HepG2 (cell line): ENCODE measurements at regions not wholly inside any gene's neighbourhood (a gene's known extent, or its start where the extent isn't known, plus 50 kb on each side); places are given as distances from the start of the nearest gene placed in this dataset.

Source experiments
- ATAC-seq: fragments of 200-7000 bp; cut with Tn5 transposase; 3 replicates; pipeline ENCODE4 v1.9.1; 2020; ENCODE audit warnings: mild to moderate bottlenecking, moderate library complexity
- BruUV-seq: library from RNA; stranded (reverse); fragments of 400-500 nt; replicated peaks from 2 replicates; lab custom pipeline; 2021; lab: Mats Ljungman, UMichigan
- CTCF ChIA-PET: fragments of 300-600 bp; formaldehyde crosslinking; extraction: SDS; loops from one replicate; lab custom pipeline; 2021; ENCODE audit warnings: low total read pairs, inconsistent platforms, low intra/inter-chr PET ratio; lab: Yijun Ruan, JAX
- POLR2A ChIA-PET: fragments of 350-600 bp; sonication (Branson Sonifier 250); formaldehyde crosslinking; loops from one replicate; lab custom pipeline; 2020; ENCODE audit warnings: antibody characterized with exemption, inconsistent platforms; lab: Yijun Ruan, JAX
- DNase-seq: peaks from one replicate; pipeline ENCODE4 v3.0.0-alpha.2; 2015; ENCODE audit warnings: low spot score
- FAIRE-seq: peaks from 3 replicates; lab custom pipeline; 2011; peaks lifted over from hg19 to GRCh38; lab: Jason Lieb, UNC
- H2AFZ ChIP-seq: one replicate; pipeline ENCODE4 v1.6.1; 2011; ENCODE audit warnings: low read length, inconsistent platforms
- H3K27ac ChIP-seq: fragments of 300-600 bp; 3 replicates; pipeline ENCODE4 v1.8.0; 2011; ENCODE audit warnings: mixed run types, mild to moderate bottlenecking, mixed read lengths, low read length, inconsistent platforms; ENCODE audit not compliant: insufficient read depth; ENCODE audit errors: extremely low read length
- H3K27me3 ChIP-seq, 2 experiments: fragments of 200-600 bp in 1 of 2; 2 replicates in 1 of 2; 3 replicates in 1 of 2; pipeline versions ENCODE4 v1.6.0 to v1.8.0; 2011; ENCODE audit warnings: low read length in 2 of 2, mild to moderate bottlenecking in 2 of 2, moderate library complexity in 2 of 2, inconsistent platforms in 1 of 2; ENCODE audit not compliant: insufficient read depth in 2 of 2, control insufficient read depth in 1 of 2
- H3K36me3 ChIP-seq, 2 experiments: fragments of 200-600 bp in 1 of 2; replicated peaks in 1 of 2; 2 replicates in 1 of 2; 3 replicates in 1 of 2; pipeline versions ENCODE4 v1.5.1 to v1.8.0; 2011; ENCODE audit warnings: low read length in 2 of 2, inconsistent platforms in 1 of 2; ENCODE audit not compliant: insufficient read depth in 2 of 2, control insufficient read depth in 1 of 2
- H3K4me1 ChIP-seq: 2 replicates; pipeline ENCODE4 v1.5.1; 2012; ENCODE audit warnings: low read length, inconsistent platforms; ENCODE audit not compliant: insufficient read depth
- H3K4me2 ChIP-seq: 2 replicates; pipeline ENCODE4 v1.6.0; 2011; ENCODE audit warnings: low read depth, low read length, inconsistent platforms
- H3K4me3 ChIP-seq, 3 experiments: fragments of 200-600 bp in 1 of 3; sonication (generic), shearing (Covaris generic) in 1 of 3; replicated peaks in 1 of 3; 2 replicates each; pipeline ENCODE4 v1.5.1; 2011 to 2016; ENCODE audit warnings: low read length in 3 of 3, inconsistent platforms in 2 of 3, low read depth in 2 of 3, mild to moderate bottlenecking in 2 of 3, control low read depth in 1 of 3, mixed read lengths in 1 of 3; ENCODE audit not compliant: insufficient read depth in 1 of 3
- H3K79me2 ChIP-seq: one replicate; pipeline ENCODE4 v1.6.1; 2011; ENCODE audit warnings: low read length, inconsistent platforms; ENCODE audit not compliant: insufficient read depth
- H3K9ac ChIP-seq: 2 replicates; pipeline ENCODE4 v1.6.0; 2011; ENCODE audit warnings: mild to moderate bottlenecking, low read depth, low read length, inconsistent platforms; ENCODE audit not compliant: insufficient read depth
- H3K9me3 ChIP-seq: 2 replicates; pipeline ENCODE4 v1.5.1; 2012; ENCODE audit warnings: mild to moderate bottlenecking, low read length
- H4K20me1 ChIP-seq: 2 replicates; pipeline ENCODE4 v1.6.0; 2011; ENCODE audit warnings: inconsistent platforms, mild to moderate bottlenecking, low read length, moderate library complexity; ENCODE audit not compliant: insufficient read depth
- ATF1 ChIP-seq: IDR thresholded peaks from 2 replicates; pipeline ENCODE4 v1.6.1; 2016; ENCODE audit warnings: mild to moderate bottlenecking, control low read depth
- GPN1 ChIP-seq: sonication (generic); formaldehyde crosslinking; IDR thresholded peaks from 2 replicates; pipeline ENCODE4 v1.5.1; 2020; ENCODE audit warnings: missing genetic modification reagents, borderline replicate concordance
- MYPOP ChIP-seq: sonication (generic); formaldehyde crosslinking; IDR thresholded peaks from 2 replicates; pipeline ENCODE4 v1.8.1; 2023; ENCODE audit warnings: mild to moderate bottlenecking, moderate library complexity, missing genetic modification reagents
- SAFB2 ChIP-seq: sonication (generic); formaldehyde crosslinking; IDR thresholded peaks from 2 replicates; pipeline ENCODE4 v1.5.1; 2020; ENCODE audit warnings: missing genetic modification reagents, low read depth, mild to moderate bottlenecking, borderline replicate concordance
- SNAPC2 ChIP-seq: sonication (generic); formaldehyde crosslinking; IDR thresholded peaks from 2 replicates; pipeline ENCODE4 v1.8.1; 2022; ENCODE audit warnings: mild to moderate bottlenecking, missing genetic modification reagents
- YEATS2 ChIP-seq: sonication (generic); formaldehyde crosslinking; IDR thresholded peaks from 2 replicates; pipeline ENCODE4 v1.4.0; 2020; ENCODE audit warnings: missing genetic modification reagents, borderline replicate concordance
- ZMAT5 ChIP-seq: sonication (generic); formaldehyde crosslinking; IDR thresholded peaks from 2 replicates; pipeline ENCODE4 v1.5.0; 2020; ENCODE audit warnings: mild to moderate bottlenecking, low read depth, missing genetic modification reagents, borderline replicate concordance
- ZNF484 ChIP-seq: sonication (generic); formaldehyde crosslinking; IDR thresholded peaks from 2 replicates; pipeline ENCODE4 v1.5.1; 2020; ENCODE audit warnings: mild to moderate bottlenecking, low read depth, missing genetic modification reagents, borderline replicate concordance
- WGBS: methylation state at CpG from one replicate; pipeline ENCODE4 v1.1.6; 2017; ENCODE audit warnings: low lambda C conversion rate; 5-methylcytosine and 5-hydroxymethylcytosine counted together
- in situ Hi-C: cut with HindIII; loops from 2 replicates; pipeline ENCODE4 v1.10.0; 2017; ENCODE audit warnings: low pct_unique_long_range_greater_than_20kb; ENCODE audit not compliant: extremely low pct_ligation_motif_present
- intact Hi-C: fragments of 100-400 bp; cut with micrococcal nuclease; formaldehyde crosslinking; loops from one replicate; pipeline ENCODE4 v1.10.0; 2022; ENCODE audit not compliant: unreplicated experiment
- TF ChIP-seq, protein P1 (sequence below): sonication (generic); formaldehyde crosslinking; IDR thresholded peaks from 2 replicates; pipeline ENCODE4 v1.5.0; 2020; ENCODE audit warnings: mild to moderate bottlenecking, missing genetic modification reagents, borderline replicate concordance
- TF ChIP-seq, protein P2 (sequence below): sonication (generic); formaldehyde crosslinking; IDR thresholded peaks from 2 replicates; pipeline ENCODE4 v1.4.0; 2020; ENCODE audit warnings: missing genetic modification reagents

DNA sequence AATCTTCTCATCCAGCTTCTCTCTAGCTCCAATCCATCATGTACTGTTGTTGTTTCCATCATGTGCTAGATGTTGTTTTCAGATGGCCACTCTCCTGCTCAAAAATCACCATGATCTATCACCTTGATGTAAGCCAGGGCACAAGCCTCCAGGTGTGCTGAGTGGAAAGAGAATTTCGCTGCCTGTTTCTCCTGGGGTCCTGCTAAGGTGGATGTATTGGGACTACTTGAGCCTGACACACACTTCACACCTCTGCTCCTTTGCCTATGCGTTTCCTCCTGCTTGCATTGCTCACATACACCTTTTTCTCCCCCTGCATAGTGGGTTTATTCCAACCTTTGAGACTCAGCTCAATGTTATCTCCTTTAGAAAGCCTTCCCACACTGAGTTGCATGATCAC, 287.6 kb downstream of the CYRIA start:
- Histone ChIP-seq H3K9me3 (no peaks in the 10 kb centered on the region), H3K79me2 (no peaks in the 10 kb centered on the region), H3K27ac (no peak overlapping the region), H3K27me3 (no peaks in the 10 kb centered on the region), H3K4me2 (no peak overlapping the region), H3K4me1 (no peaks in the 10 kb centered on the region), H4K20me1 (no peaks in the 10 kb centered on the region), H2AFZ (no peak overlapping the region), H3K4me3 (no peak overlapping the region), H3K36me3 (no peaks in the 10 kb centered on the region), H3K9ac (no peak overlapping the region)
- intact Hi-C loops (no loop called here), in situ Hi-C loops (no loop called here)
- FAIRE-seq (no peak), DNase-seq (no peak), ATAC-seq (no peak)
- ChIA-PET POLR2A (no interaction called here), CTCF (no interaction called here)
- TF ChIP-seq ZMAT5 (no peak), GPN1 (no peak), SAFB2 (CRISPR knock-in tag) (no peak)
- no TSS peak for BruUV-seq
- 17% methylated on average over 2 of the region's 2 CpGs for WGBS

GRCh38 chr2:16375981-16376380, 289.7 kb downstream of the CYRIA start:
- no peaks in the 10 kb centered on the region for H3K36me3 ChIP-seq
- H3K9ac ChIP-seq, result no peak overlapping the region
- H4K20me1 ChIP-seq, result no peaks in the 10 kb centered on the region
- 29% methylated on average over 4 of the region's 4 CpGs for WGBS
- no peak overlapping the region for H3K27ac ChIP-seq
- no peak for FAIRE-seq
- BruUV-seq, result no TSS peak
- no peak overlapping the region for H3K4me3 ChIP-seq
- ATAC-seq, result no peak
- no peak overlapping the region for H2AFZ ChIP-seq
- no peaks in the 10 kb centered on the region for H3K79me2 ChIP-seq
- DNase-seq, result no peak
- ChIA-PET CTCF (no interaction called here), POLR2A (no interaction called here)
- in situ Hi-C loops (no loop called here), intact Hi-C loops (no loop called here)
- no peak overlapping the region for H3K4me2 ChIP-seq
- no peaks in the 10 kb centered on the region for H3K27me3 ChIP-seq
- no peaks in the 10 kb centered on the region for H3K9me3 ChIP-seq
- H3K4me1 ChIP-seq, result no peaks in the 10 kb centered on the region
- TF ChIP-seq YEATS2 (CRISPR knock-in tag), result no peak
- no peak for TF ChIP-seq MYPOP (CRISPR knock-in tag)
- TF ChIP-seq, protein P1, sequence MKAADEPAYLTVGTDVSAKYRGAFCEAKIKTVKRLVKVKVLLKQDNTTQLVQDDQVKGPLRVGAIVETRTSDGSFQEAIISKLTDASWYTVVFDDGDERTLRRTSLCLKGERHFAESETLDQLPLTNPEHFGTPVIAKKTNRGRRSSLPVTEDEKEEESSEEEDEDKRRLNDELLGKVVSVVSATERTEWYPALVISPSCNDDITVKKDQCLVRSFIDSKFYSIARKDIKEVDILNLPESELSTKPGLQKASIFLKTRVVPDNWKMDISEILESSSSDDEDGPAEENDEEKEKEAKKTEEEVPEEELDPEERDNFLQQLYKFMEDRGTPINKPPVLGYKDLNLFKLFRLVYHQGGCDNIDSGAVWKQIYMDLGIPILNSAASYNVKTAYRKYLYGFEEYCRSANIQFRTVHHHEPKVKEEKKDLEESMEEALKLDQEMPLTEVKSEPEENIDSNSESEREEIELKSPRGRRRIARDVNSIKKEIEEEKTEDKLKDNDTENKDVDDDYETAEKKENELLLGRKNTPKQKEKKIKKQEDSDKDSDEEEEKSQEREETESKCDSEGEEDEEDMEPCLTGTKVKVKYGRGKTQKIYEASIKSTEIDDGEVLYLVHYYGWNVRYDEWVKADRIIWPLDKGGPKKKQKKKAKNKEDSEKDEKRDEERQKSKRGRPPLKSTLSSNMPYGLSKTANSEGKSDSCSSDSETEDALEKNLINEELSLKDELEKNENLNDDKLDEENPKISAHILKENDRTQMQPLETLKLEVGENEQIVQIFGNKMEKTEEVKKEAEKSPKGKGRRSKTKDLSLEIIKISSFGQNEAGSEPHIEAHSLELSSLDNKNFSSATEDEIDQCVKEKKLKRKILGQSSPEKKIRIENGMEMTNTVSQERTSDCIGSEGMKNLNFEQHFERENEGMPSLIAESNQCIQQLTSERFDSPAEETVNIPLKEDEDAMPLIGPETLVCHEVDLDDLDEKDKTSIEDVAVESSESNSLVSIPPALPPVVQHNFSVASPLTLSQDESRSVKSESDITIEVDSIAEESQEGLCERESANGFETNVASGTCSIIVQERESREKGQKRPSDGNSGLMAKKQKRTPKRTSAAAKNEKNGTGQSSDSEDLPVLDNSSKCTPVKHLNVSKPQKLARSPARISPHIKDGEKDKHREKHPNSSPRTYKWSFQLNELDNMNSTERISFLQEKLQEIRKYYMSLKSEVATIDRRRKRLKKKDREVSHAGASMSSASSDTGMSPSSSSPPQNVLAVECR (CRISPR knock-in tag), result no peak
- no peak for TF ChIP-seq ZNF484 (CRISPR knock-in tag)
- TF ChIP-seq ATF1, result no peak
- no peak for TF ChIP-seq SNAPC2 (CRISPR knock-in tag)
- TF ChIP-seq, protein P2, sequence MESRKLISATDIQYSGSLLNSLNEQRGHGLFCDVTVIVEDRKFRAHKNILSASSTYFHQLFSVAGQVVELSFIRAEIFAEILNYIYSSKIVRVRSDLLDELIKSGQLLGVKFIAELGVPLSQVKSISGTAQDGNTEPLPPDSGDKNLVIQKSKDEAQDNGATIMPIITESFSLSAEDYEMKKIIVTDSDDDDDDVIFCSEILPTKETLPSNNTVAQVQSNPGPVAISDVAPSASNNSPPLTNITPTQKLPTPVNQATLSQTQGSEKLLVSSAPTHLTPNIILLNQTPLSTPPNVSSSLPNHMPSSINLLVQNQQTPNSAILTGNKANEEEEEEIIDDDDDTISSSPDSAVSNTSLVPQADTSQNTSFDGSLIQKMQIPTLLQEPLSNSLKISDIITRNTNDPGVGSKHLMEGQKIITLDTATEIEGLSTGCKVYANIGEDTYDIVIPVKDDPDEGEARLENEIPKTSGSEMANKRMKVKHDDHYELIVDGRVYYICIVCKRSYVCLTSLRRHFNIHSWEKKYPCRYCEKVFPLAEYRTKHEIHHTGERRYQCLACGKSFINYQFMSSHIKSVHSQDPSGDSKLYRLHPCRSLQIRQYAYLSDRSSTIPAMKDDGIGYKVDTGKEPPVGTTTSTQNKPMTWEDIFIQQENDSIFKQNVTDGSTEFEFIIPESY (CRISPR knock-in tag), result no peak
